ENCODE measurements at regions not wholly inside any gene's neighbourhood (a gene's known extent, or its start where the extent isn't known, plus 50 kb on each side); places are given as distances from the start of the nearest gene placed in this dataset.

- H3K27ac ChIP-seq (ENCODE audit: insufficient read depth in 1 of 2, low read depth in 1 of 2, low read length in 2 of 2, poor library complexity in 1 of 2, severe bottlenecking in 2 of 2) = no peak overlapping the region
- H3K4me1 ChIP-seq (ENCODE audit: control extremely low read depth in 1 of 4, control insufficient read depth in 4 of 4, insufficient read depth in 4 of 4, low read length in 3 of 4) = no peaks in the 10 kb centered on the region
- no peaks in the 10 kb centered on the region for H3K36me3 ChIP-seq (ENCODE audit: control insufficient read depth in 4 of 4, insufficient read depth in 4 of 4, low read length in 3 of 4)
- no peaks in the 10 kb centered on the region for H3K27me3 ChIP-seq (replicated peaks in 2 of 5; ENCODE audit: control insufficient read depth in 4 of 5, insufficient read depth in 5 of 5, low read length in 4 of 5)
- H3K9me3 ChIP-seq (ENCODE audit: control extremely low read depth in 1 of 5, control insufficient read depth in 4 of 5, insufficient read depth in 2 of 5, low read depth in 1 of 5, low read length in 4 of 5) = peaks cover 0 to 5% (median 0%) of the 10 kb centered on the region in 5 experiments
- no peak overlapping the region for H3K4me3 ChIP-seq (ENCODE audit: control insufficient read depth in 1 of 7, extremely low read depth in 1 of 7, insufficient read depth in 4 of 7, low read depth in 2 of 7, low read length in 6 of 7)
- POLR2A ChIA-PET = no interaction called here
- no peak for DNase-seq
- WGBS (ENCODE audit: insufficient coverage) = 95% methylated on average over 35 of the region's 36 CpGs
- CTCF ChIA-PET = no interaction called here
Measured at GRCh38 chr7:52431082-52431815, 604.2 kb upstream of the POM121L12 start.

GRCh38 chr7:52423251-52423650, 612.2 kb upstream of the POM121L12 start:
- ChIA-PET POLR2A (no interaction called here), CTCF (no interaction called here)
- no peaks in the 10 kb centered on the region for H3K36me3 ChIP-seq (ENCODE audit: control insufficient read depth in 4 of 4, insufficient read depth in 4 of 4, low read length in 3 of 4)
- peaks cover 0 to 1% (median 0%) of the 10 kb centered on the region in 5 experiments for H3K9me3 ChIP-seq (ENCODE audit: control extremely low read depth in 1 of 5, control insufficient read depth in 4 of 5, insufficient read depth in 2 of 5, low read depth in 1 of 5, low read length in 4 of 5)
- H3K4me1 ChIP-seq (ENCODE audit: control extremely low read depth in 1 of 4, control insufficient read depth in 4 of 4, insufficient read depth in 4 of 4, low read length in 3 of 4) = no peaks in the 10 kb centered on the region
- H3K27me3 ChIP-seq (replicated peaks in 2 of 5; ENCODE audit: control insufficient read depth in 4 of 5, insufficient read depth in 5 of 5, low read length in 4 of 5) = no peaks in the 10 kb centered on the region
- H3K4me3 ChIP-seq (ENCODE audit: control insufficient read depth in 1 of 7, extremely low read depth in 1 of 7, insufficient read depth in 4 of 7, low read depth in 2 of 7, low read length in 6 of 7) = no peak overlapping the region
- H3K27ac ChIP-seq (ENCODE audit: insufficient read depth in 1 of 2, low read depth in 1 of 2, low read length in 2 of 2, poor library complexity in 1 of 2, severe bottlenecking in 2 of 2) = no peak overlapping the region
- no peak for DNase-seq
- WGBS (ENCODE audit: insufficient coverage) = 93% methylated on average over 1 of the region's 1 CpG

- ChIA-PET POLR2A (interaction anchor here (0.6 kb wide), 1 partner anchor 33 kb away, joined by 3 read pairs; no protein-coding TSS in a partner anchor), CTCF (no interaction called here)
- Histone ChIP-seq H3K9me3 (ENCODE audit: control extremely low read depth in 1 of 5, control insufficient read depth in 4 of 5, insufficient read depth in 2 of 5, low read depth in 1 of 5, low read length in 4 of 5) (no peaks in the 10 kb centered on the region), H3K4me3 (ENCODE audit: control insufficient read depth in 1 of 7, extremely low read depth in 1 of 7, insufficient read depth in 4 of 7, low read depth in 2 of 7, low read length in 6 of 7) (no peak overlapping the region), H3K4me1 (ENCODE audit: control extremely low read depth in 1 of 4, control insufficient read depth in 4 of 4, insufficient read depth in 4 of 4, low read length in 3 of 4) (no peaks in the 10 kb centered on the region), H3K27ac (ENCODE audit: insufficient read depth in 1 of 2, low read depth in 1 of 2, low read length in 2 of 2, poor library complexity in 1 of 2, severe bottlenecking in 2 of 2) (no peak overlapping the region), H3K36me3 (ENCODE audit: control insufficient read depth in 4 of 4, insufficient read depth in 4 of 4, low read length in 3 of 4) (no peaks in the 10 kb centered on the region), H3K27me3 (replicated peaks in 2 of 5; ENCODE audit: control insufficient read depth in 4 of 5, insufficient read depth in 5 of 5, low read length in 4 of 5) (no peaks in the 10 kb centered on the region)
- WGBS (ENCODE audit: insufficient coverage) = 89% methylated on average over 4 of the region's 5 CpGs
- no peak for DNase-seq
Measured at GRCh38 chr7:52413051-52413450, 622.4 kb upstream of the POM121L12 start.

- H3K27ac ChIP-seq (ENCODE audit: insufficient read depth in 1 of 2, low read depth in 1 of 2, low read length in 2 of 2, poor library complexity in 1 of 2, severe bottlenecking in 2 of 2) = no peak overlapping the region
- no peaks in the 10 kb centered on the region for H3K9me3 ChIP-seq (ENCODE audit: control extremely low read depth in 1 of 5, control insufficient read depth in 4 of 5, insufficient read depth in 2 of 5, low read depth in 1 of 5, low read length in 4 of 5)
- 80% methylated on average over 1 of the region's 4 CpGs for WGBS (ENCODE audit: insufficient coverage)
- POLR2A ChIA-PET = no interaction called here
- H3K36me3 ChIP-seq (ENCODE audit: control insufficient read depth in 4 of 4, insufficient read depth in 4 of 4, low read length in 3 of 4) = no peaks in the 10 kb centered on the region
- no peak for DNase-seq
- no peaks in the 10 kb centered on the region for H3K27me3 ChIP-seq (replicated peaks in 2 of 5; ENCODE audit: control insufficient read depth in 4 of 5, insufficient read depth in 5 of 5, low read length in 4 of 5)
- no peaks in the 10 kb centered on the region for H3K4me1 ChIP-seq (ENCODE audit: control extremely low read depth in 1 of 4, control insufficient read depth in 4 of 4, insufficient read depth in 4 of 4, low read length in 3 of 4)
- CTCF ChIA-PET = no interaction called here
- H3K4me3 ChIP-seq (ENCODE audit: control insufficient read depth in 1 of 7, extremely low read depth in 1 of 7, insufficient read depth in 4 of 7, low read depth in 2 of 7, low read length in 6 of 7) = no peak overlapping the region
Measured at GRCh38 chr7:52410032-52410431, 625.4 kb upstream of the POM121L12 start.

GRCh38 chr7:52406808-52407207, 628.6 kb upstream of the POM121L12 start:
- Histone ChIP-seq H3K4me3 (ENCODE audit: control insufficient read depth in 1 of 7, extremely low read depth in 1 of 7, insufficient read depth in 4 of 7, low read depth in 2 of 7, low read length in 6 of 7) (no peak overlapping the region), H3K36me3 (ENCODE audit: control insufficient read depth in 4 of 4, insufficient read depth in 4 of 4, low read length in 3 of 4) (no peaks in the 10 kb centered on the region), H3K9me3 (ENCODE audit: control extremely low read depth in 1 of 5, control insufficient read depth in 4 of 5, insufficient read depth in 2 of 5, low read depth in 1 of 5, low read length in 4 of 5) (no peaks in the 10 kb centered on the region), H3K27me3 (replicated peaks in 2 of 5; ENCODE audit: control insufficient read depth in 4 of 5, insufficient read depth in 5 of 5, low read length in 4 of 5) (no peaks in the 10 kb centered on the region), H3K27ac (ENCODE audit: insufficient read depth in 1 of 2, low read depth in 1 of 2, low read length in 2 of 2, poor library complexity in 1 of 2, severe bottlenecking in 2 of 2) (no peak overlapping the region), H3K4me1 (ENCODE audit: control extremely low read depth in 1 of 4, control insufficient read depth in 4 of 4, insufficient read depth in 4 of 4, low read length in 3 of 4) (no peaks in the 10 kb centered on the region)
- ChIA-PET POLR2A (no interaction called here), CTCF (interaction anchor here (1.6 kb wide), 1 partner anchor 388 kb away, joined by 3 read pairs; no protein-coding TSS in a partner anchor)
- 95% methylated on average over 4 of the region's 6 CpGs for WGBS (ENCODE audit: insufficient coverage)
- DNase-seq = no peak

GRCh38 chr7:52382731-52383130, 652.7 kb upstream of the POM121L12 start:
- Histone ChIP-seq H3K27me3 (replicated peaks in 2 of 5; ENCODE audit: control insufficient read depth in 4 of 5, insufficient read depth in 5 of 5, low read length in 4 of 5) (no peaks in the 10 kb centered on the region), H3K27ac (ENCODE audit: insufficient read depth in 1 of 2, low read depth in 1 of 2, low read length in 2 of 2, poor library complexity in 1 of 2, severe bottlenecking in 2 of 2) (no peak overlapping the region), H3K36me3 (ENCODE audit: control insufficient read depth in 4 of 4, insufficient read depth in 4 of 4, low read length in 3 of 4) (no peaks in the 10 kb centered on the region), H3K4me1 (ENCODE audit: control extremely low read depth in 1 of 4, control insufficient read depth in 4 of 4, insufficient read depth in 4 of 4, low read length in 3 of 4) (no peaks in the 10 kb centered on the region), H3K9me3 (ENCODE audit: control extremely low read depth in 1 of 5, control insufficient read depth in 4 of 5, insufficient read depth in 2 of 5, low read depth in 1 of 5, low read length in 4 of 5) (peaks cover 0 to 4% (median 0%) of the 10 kb centered on the region in 5 experiments), H3K4me3 (ENCODE audit: control insufficient read depth in 1 of 7, extremely low read depth in 1 of 7, insufficient read depth in 4 of 7, low read depth in 2 of 7, low read length in 6 of 7) (no peak overlapping the region)
- POLR2A ChIA-PET = no interaction called here
- 96% methylated on average over 3 of the region's 3 CpGs for WGBS (ENCODE audit: insufficient coverage)
- no peak for DNase-seq
- CTCF ChIA-PET = no interaction called here

- 100% methylated on average over 2 of the region's 4 CpGs for WGBS (ENCODE audit: insufficient coverage)
- CTCF ChIA-PET = no interaction called here
- no peaks in the 10 kb centered on the region for H3K27me3 ChIP-seq (replicated peaks in 2 of 5; ENCODE audit: control insufficient read depth in 4 of 5, insufficient read depth in 5 of 5, low read length in 4 of 5)
- H3K9me3 ChIP-seq (ENCODE audit: control extremely low read depth in 1 of 5, control insufficient read depth in 4 of 5, insufficient read depth in 2 of 5, low read depth in 1 of 5, low read length in 4 of 5) = no peaks in the 10 kb centered on the region
- no peaks in the 10 kb centered on the region for H3K4me1 ChIP-seq (ENCODE audit: control extremely low read depth in 1 of 4, control insufficient read depth in 4 of 4, insufficient read depth in 4 of 4, low read length in 3 of 4)
- POLR2A ChIA-PET = no interaction called here
- no peak for DNase-seq
- H3K36me3 ChIP-seq (ENCODE audit: control insufficient read depth in 4 of 4, insufficient read depth in 4 of 4, low read length in 3 of 4) = no peaks in the 10 kb centered on the region
- no peak overlapping the region for H3K27ac ChIP-seq (ENCODE audit: insufficient read depth in 1 of 2, low read depth in 1 of 2, low read length in 2 of 2, poor library complexity in 1 of 2, severe bottlenecking in 2 of 2)
- H3K4me3 ChIP-seq (ENCODE audit: control insufficient read depth in 1 of 7, extremely low read depth in 1 of 7, insufficient read depth in 4 of 7, low read depth in 2 of 7, low read length in 6 of 7) = no peak overlapping the region
Measured at GRCh38 chr7:52369922-52370321, 665.5 kb upstream of the POM121L12 start.
